ENCODE measurements at regions not wholly inside any gene's neighbourhood (a gene's known extent, or its start where the extent isn't known, plus 50 kb on each side); places are given as distances from the start of the nearest gene placed in this dataset.

GRCh38 chr7:20929199-20929598 lies 142.5 kb upstream of the SP8 start:
- Histone ChIP-seq H3K9me3 (ENCODE audit: control insufficient read depth in 1 of 2, insufficient read depth in 1 of 2, low read depth in 1 of 2, low read length in 2 of 2) (no peaks in the 10 kb centered on the region), H3K27ac (ENCODE audit: low read depth, low read length) (no peak overlapping the region), H3K36me3 (ENCODE audit: control insufficient read depth in 1 of 2, insufficient read depth in 2 of 2, low read length in 2 of 2) (no peaks in the 10 kb centered on the region), H2AFZ (ENCODE audit: low read depth, low read length, poor library complexity, severe bottlenecking) (no peak overlapping the region), H3K79me2 (ENCODE audit: insufficient read depth, low read length) (no peaks in the 10 kb centered on the region), H3K4me1 (ENCODE audit: control insufficient read depth in 1 of 2, insufficient read depth in 2 of 2, low read length in 2 of 2) (no peaks in the 10 kb centered on the region), H4K20me1 (ENCODE audit: insufficient read depth) (no peaks in the 10 kb centered on the region), H3K9me2 (ENCODE audit: insufficient read depth) (no peaks in the 10 kb centered on the region), H3K9ac (ENCODE audit: low read length) (no peak overlapping the region), H3K4me2 (ENCODE audit: low read length) (no peak overlapping the region), H3K27me3 (ENCODE audit: insufficient read depth, low read length) (no peaks in the 10 kb centered on the region), H3K4me3 (replicated peaks in 1 of 2; ENCODE audit: low read depth in 1 of 2, low read length in 2 of 2) (no peak overlapping the region)
- ATAC-seq (no peak), DNase-seq (ENCODE audit: low read depth, low spot score) (no peak)
- intact Hi-C loops (cut with micrococcal nuclease), result no loop called here
- CTCF ChIA-PET, result no interaction called here
- RAD21 ChIA-PET (ENCODE audit: low non-redundant PET in 1 of 2, low total read pairs in 2 of 2, uncharacterized antibody in 2 of 2, unreplicated experiment in 2 of 2), result no interaction called here
- no TSS peak for BruUV-seq (replicated peaks)
- POLR2A ChIA-PET, result no interaction called here
- no peak for TF ChIP-seq ZBTB33 (IDR thresholded peaks at IDR 0.05; ENCODE audit: extremely low read depth, insufficient replicate concordance, low read length)
- TF ChIP-seq TCF7L2 (IDR thresholded peaks at IDR 0.05; ENCODE audit: borderline replicate concordance, extremely low read depth, insufficient read depth, insufficient read length), result no peak
- TF ChIP-seq JUND (IDR thresholded peaks at IDR 0.05), result no peak

GRCh38 chr7:20931739-20932138 lies 145.1 kb upstream of the SP8 start:
- no peak overlapping the region for H2AFZ ChIP-seq (ENCODE audit: low read depth, low read length, poor library complexity, severe bottlenecking)
- H3K4me1 ChIP-seq (ENCODE audit: control insufficient read depth in 1 of 2, insufficient read depth in 2 of 2, low read length in 2 of 2), result no peaks in the 10 kb centered on the region
- no peak overlapping the region for H3K4me3 ChIP-seq (replicated peaks in 1 of 2; ENCODE audit: low read depth in 1 of 2, low read length in 2 of 2)
- ChIA-PET CTCF (no interaction called here), POLR2A (no interaction called here), RAD21 (ENCODE audit: low non-redundant PET in 1 of 2, low total read pairs in 2 of 2, uncharacterized antibody in 2 of 2, unreplicated experiment in 2 of 2) (no interaction called here)
- no peak for TF ChIP-seq ZFX (IDR thresholded peaks at IDR 0.05)
- TF ChIP-seq YY1 (IDR thresholded peaks at IDR 0.05; ENCODE audit: extremely low read depth, insufficient replicate concordance, low read depth, low read length), result no peak
- TF ChIP-seq TCF7L2 (IDR thresholded peaks at IDR 0.05; ENCODE audit: borderline replicate concordance, extremely low read depth, insufficient read depth, insufficient read length), result no peak
- no peak for TF ChIP-seq SRF (IDR thresholded peaks at IDR 0.05; ENCODE audit: low read depth)
- intact Hi-C loops (cut with micrococcal nuclease), result no loop called here
- H3K9ac ChIP-seq (ENCODE audit: low read length), result no peak overlapping the region
- BruUV-seq (replicated peaks), result no TSS peak
- H3K9me3 ChIP-seq (ENCODE audit: control insufficient read depth in 1 of 2, insufficient read depth in 1 of 2, low read depth in 1 of 2, low read length in 2 of 2), result no peaks in the 10 kb centered on the region
- H3K4me2 ChIP-seq (ENCODE audit: low read length), result no peak overlapping the region
- H3K36me3 ChIP-seq (ENCODE audit: control insufficient read depth in 1 of 2, insufficient read depth in 2 of 2, low read length in 2 of 2), result no peaks in the 10 kb centered on the region
- H3K27me3 ChIP-seq (ENCODE audit: insufficient read depth, low read length), result no peaks in the 10 kb centered on the region
- no peaks in the 10 kb centered on the region for H4K20me1 ChIP-seq (ENCODE audit: insufficient read depth)
- H3K79me2 ChIP-seq (ENCODE audit: insufficient read depth, low read length), result no peaks in the 10 kb centered on the region
- no peak for DNase-seq (ENCODE audit: low read depth, low spot score)
- no peak for ATAC-seq
- no peaks in the 10 kb centered on the region for H3K9me2 ChIP-seq (ENCODE audit: insufficient read depth)
- no peak overlapping the region for H3K27ac ChIP-seq (ENCODE audit: low read depth, low read length)

Measured in HCT116 (cell line).